AG04450 (cell line): ENCODE measurements at regions not wholly inside any gene's neighbourhood (a gene's known extent, or its start where the extent isn't known, plus 50 kb on each side); places are given as distances from the start of the nearest gene placed in this dataset.

Experiments
- CTCF ChIA-PET: fragments of 300-600, 350-600 bp; formaldehyde crosslinking; extraction: SDS; loops from one replicate; lab custom pipeline; 2022; ENCODE audit warnings: antibody characterized with exemption, inconsistent platforms; lab: Charles Lee
- POLR2A ChIA-PET: fragments of 350-600 bp; formaldehyde crosslinking; extraction: SDS; loops from one replicate; lab custom pipeline; 2021; ENCODE audit warnings: antibody characterized with exemption, inconsistent platforms; lab: Yijun Ruan, JAX
- DNase-seq: peaks from one replicate; pipeline ENCODE4 v3.0.0-alpha.2; 2011; ENCODE audit warnings: low read depth, low spot score
- H3K27ac ChIP-seq: one replicate; pipeline ENCODE4 v1.5.1; 2012; ENCODE audit warnings: low read depth, low read length, control low read depth
- H3K27me3 ChIP-seq: one replicate; pipeline ENCODE4 v1.6.0; 2012; ENCODE audit warnings: low read length; ENCODE audit not compliant: control insufficient read depth, insufficient read depth
- H3K4me3 ChIP-seq: 2 replicates; pipeline ENCODE4 v1.5.1; 2011; ENCODE audit warnings: mild to moderate bottlenecking, low read depth, low read length, control low read depth
- H3K9me3 ChIP-seq: 2 replicates; pipeline ENCODE4 v1.5.1; 2012; ENCODE audit warnings: low read length; ENCODE audit not compliant: control insufficient read depth, insufficient read depth
- CTCF ChIP-seq: IDR thresholded peaks from 2 replicates; pipeline ENCODE4 v1.5.1; 2011; ENCODE audit warnings: low read depth, low read length, control low read depth, inconsistent platforms

DNA sequence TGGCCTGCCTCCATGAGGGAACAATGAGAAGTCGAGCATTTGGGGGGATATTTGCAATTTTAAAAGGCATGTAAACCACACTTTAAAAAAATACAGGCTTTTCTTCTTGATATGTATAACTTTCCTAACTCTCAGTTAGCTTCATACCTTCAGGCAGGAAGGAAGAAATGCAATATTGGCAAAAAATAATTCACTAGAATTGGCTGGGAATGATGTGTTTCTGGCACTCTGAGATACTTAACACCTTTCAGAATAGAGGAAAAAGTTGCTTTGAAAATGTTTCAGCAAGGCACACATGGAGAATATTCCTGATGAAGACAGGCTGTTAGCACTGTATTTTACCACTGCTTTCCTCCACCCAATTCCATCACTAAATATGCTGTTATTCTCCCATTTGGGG is 747.6 kb downstream of the HDGFL1 start:
- DNase-seq: no peak
- ChIA-PET POLR2A (no interaction called here), CTCF (no interaction called here)
- no peak for TF ChIP-seq CTCF
- H3K9me3 ChIP-seq: no peaks in the 10 kb centered on the region
- no peak overlapping the region for H3K27ac ChIP-seq
- H3K27me3 ChIP-seq: no peaks in the 10 kb centered on the region
- H3K4me3 ChIP-seq: no peak overlapping the region

DNA sequence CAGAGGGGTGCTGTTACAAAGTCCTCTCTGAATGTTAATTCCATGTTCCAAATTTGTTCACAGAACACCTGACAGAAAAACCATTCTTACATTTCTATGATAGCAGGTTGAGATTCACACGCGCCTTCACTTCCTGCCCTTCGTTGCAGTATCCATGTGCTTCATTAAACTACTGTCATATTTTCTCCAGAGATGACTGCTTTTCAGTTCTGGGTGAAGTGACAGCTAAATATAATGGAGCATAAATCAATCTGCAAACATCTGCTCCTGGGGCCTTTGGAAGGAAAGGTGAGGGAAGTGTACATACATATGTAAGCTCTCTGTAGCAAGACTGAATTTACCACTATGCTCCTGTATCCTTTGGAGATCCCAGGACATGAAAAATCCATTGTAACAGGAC is 750.2 kb downstream of the HDGFL1 start:
- ChIA-PET CTCF (no interaction called here), POLR2A (no interaction called here)
- TF ChIP-seq CTCF: no peak
- Histone ChIP-seq H3K9me3 (no peaks in the 10 kb centered on the region), H3K4me3 (no peak overlapping the region), H3K27ac (no peak overlapping the region), H3K27me3 (no peaks in the 10 kb centered on the region)
- DNase-seq: no peak

- POLR2A ChIA-PET: no interaction called here
- DNase-seq: no peak
- H3K4me3 ChIP-seq: no peak overlapping the region
- no peaks in the 10 kb centered on the region for H3K27me3 ChIP-seq
- TF ChIP-seq CTCF: no peak
- CTCF ChIA-PET: no interaction called here
- no peaks in the 10 kb centered on the region for H3K9me3 ChIP-seq
- no peak overlapping the region for H3K27ac ChIP-seq
These were observed 751.2 kb downstream of the HDGFL1 start for GRCh38 chr6:23320471-23321015.

- DNase-seq: no peak
- POLR2A ChIA-PET: no interaction called here
- Histone ChIP-seq H3K27ac (no peak overlapping the region), H3K4me3 (no peak overlapping the region), H3K27me3 (no peaks in the 10 kb centered on the region), H3K9me3 (no peaks in the 10 kb centered on the region)
- CTCF ChIA-PET: no interaction called here
- TF ChIP-seq CTCF: no peak
These were observed 754.5 kb downstream of the HDGFL1 start for GRCh38 chr6:23323897-23324296.

DNA sequence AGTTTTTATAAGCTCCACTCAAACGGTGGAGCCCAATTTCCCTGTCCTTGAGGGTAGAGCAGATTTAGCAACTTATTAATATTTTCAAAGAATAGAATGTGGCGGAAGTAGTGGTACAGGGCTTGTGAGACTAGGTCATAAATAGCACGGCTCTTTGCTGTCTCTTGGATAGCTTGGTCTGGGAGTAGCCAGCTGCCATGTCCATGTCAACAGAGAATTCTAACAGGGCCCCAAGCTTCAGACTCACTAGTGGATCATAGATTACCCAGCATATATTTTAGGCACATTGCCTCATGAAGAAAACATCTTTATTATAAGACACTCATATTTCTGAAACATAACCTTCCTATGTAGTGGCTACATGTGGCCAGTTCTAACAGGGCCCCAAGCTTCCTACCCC is 755.7 kb downstream of the HDGFL1 start:
- H3K27me3 ChIP-seq: no peaks in the 10 kb centered on the region
- POLR2A ChIA-PET: no interaction called here
- H3K9me3 ChIP-seq: no peaks in the 10 kb centered on the region
- no peak for TF ChIP-seq CTCF
- H3K27ac ChIP-seq: no peak overlapping the region
- no peak overlapping the region for H3K4me3 ChIP-seq
- CTCF ChIA-PET: interaction anchor here (0.6 kb wide), 1 partner anchor 1107 kb away, joined by 4 read pairs; no protein-coding TSS in a partner anchor
- no peak for DNase-seq
